ENCODE measurements at regions not wholly inside any gene's neighbourhood (a gene's known extent, or its start where the extent isn't known, plus 50 kb on each side); places are given as distances from the start of the nearest gene placed in this dataset.

DNA sequence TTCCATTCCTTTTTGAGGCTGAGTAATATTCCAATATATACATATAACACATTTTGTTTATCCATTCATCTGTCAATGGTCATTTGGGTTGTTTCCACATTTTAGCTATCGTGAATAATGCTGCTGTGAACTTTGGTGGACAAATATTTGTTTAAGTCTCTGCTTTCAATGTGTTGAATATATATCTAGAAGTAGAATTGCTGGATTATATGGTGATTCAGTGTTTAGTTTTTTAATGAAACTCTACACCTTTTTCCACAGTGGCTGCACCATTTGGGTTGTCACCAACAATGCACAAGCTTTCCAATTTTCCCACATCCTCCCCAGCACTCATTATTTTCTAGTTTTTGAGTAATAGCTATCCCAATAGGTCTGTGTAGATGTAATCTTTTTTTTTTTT, 69.5 kb downstream of the ACTBL2 start:
- ChIA-PET POLR2A (no interaction called here), CTCF (no interaction called here)
- TF ChIP-seq, protein P1, sequence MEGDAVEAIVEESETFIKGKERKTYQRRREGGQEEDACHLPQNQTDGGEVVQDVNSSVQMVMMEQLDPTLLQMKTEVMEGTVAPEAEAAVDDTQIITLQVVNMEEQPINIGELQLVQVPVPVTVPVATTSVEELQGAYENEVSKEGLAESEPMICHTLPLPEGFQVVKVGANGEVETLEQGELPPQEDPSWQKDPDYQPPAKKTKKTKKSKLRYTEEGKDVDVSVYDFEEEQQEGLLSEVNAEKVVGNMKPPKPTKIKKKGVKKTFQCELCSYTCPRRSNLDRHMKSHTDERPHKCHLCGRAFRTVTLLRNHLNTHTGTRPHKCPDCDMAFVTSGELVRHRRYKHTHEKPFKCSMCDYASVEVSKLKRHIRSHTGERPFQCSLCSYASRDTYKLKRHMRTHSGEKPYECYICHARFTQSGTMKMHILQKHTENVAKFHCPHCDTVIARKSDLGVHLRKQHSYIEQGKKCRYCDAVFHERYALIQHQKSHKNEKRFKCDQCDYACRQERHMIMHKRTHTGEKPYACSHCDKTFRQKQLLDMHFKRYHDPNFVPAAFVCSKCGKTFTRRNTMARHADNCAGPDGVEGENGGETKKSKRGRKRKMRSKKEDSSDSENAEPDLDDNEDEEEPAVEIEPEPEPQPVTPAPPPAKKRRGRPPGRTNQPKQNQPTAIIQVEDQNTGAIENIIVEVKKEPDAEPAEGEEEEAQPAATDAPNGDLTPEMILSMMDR (IDR thresholded peaks at IDR 0.05; ENCODE audit: insufficient read depth in 1 of 2, low read depth in 1 of 2, low read length in 1 of 2, severe bottlenecking in 1 of 2, unreplicated experiment in 1 of 2) = no peak
- H3K36me3 Mint-ChIP-seq (ENCODE audit: insufficient read depth, unreplicated experiment) = no peaks in the 10 kb centered on the region
- no peak for DNase-seq
- peaks cover 15% of the 10 kb centered on the region for H3K4me1 Mint-ChIP-seq (ENCODE audit: low read depth, unreplicated experiment)
- intact Hi-C loops (cut with micrococcal nuclease; ENCODE audit: unreplicated experiment) = no loop called here
- peaks cover 30% of the 10 kb centered on the region for H3K4me1 ChIP-seq
- H3K9me3 ChIP-seq = no peaks in the 10 kb centered on the region
- no peaks in the 10 kb centered on the region for H3K9me3 Mint-ChIP-seq (ENCODE audit: unreplicated experiment)
- no peaks in the 10 kb centered on the region for H3K27me3 Mint-ChIP-seq (ENCODE audit: insufficient read depth, unreplicated experiment)
- H3K27ac Mint-ChIP-seq (ENCODE audit: unreplicated experiment) = no peak overlapping the region
- no peaks in the 10 kb centered on the region for H3K36me3 ChIP-seq (ENCODE audit: control insufficient read depth, insufficient read depth, low read length)
- no peak overlapping the region for H3K4me3 Mint-ChIP-seq (ENCODE audit: unreplicated experiment)
- H3K27me3 ChIP-seq (replicated peaks; ENCODE audit: control insufficient read depth, insufficient read depth, low read length) = no peaks in the 10 kb centered on the region
- BruUV-seq (replicated peaks) = no TSS peak
- H3K4me3 ChIP-seq (ENCODE audit: low read depth, low read length) = no peak overlapping the region

DNA sequence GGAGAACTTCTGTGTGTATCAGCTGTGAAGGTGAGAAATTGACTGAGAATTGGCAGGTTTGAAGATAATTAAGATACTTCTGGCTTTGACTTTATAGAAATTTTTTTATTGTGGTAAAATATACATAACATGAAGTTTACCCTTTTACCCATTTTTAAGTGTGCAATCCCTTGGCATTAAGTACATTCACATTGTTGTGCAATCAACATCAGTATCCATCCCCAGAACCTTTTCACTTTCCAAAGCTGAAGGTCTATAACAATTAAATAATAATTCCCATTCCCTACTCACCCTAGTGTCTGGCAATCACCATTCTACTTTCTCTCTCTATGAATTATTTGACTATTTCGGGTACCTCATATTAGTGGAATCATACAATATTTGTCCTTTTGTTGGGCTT, 69.9 kb downstream of the ACTBL2 start:
- TF ChIP-seq, protein P1 (IDR thresholded peaks at IDR 0.05; ENCODE audit: insufficient read depth in 1 of 2, low read depth in 1 of 2, low read length in 1 of 2, severe bottlenecking in 1 of 2, unreplicated experiment in 1 of 2) = no peak
- no peak overlapping the region for H3K4me3 ChIP-seq (ENCODE audit: low read depth, low read length)
- H3K4me1 Mint-ChIP-seq (ENCODE audit: low read depth, unreplicated experiment) = peaks cover 15% of the 10 kb centered on the region
- POLR2A ChIA-PET = no interaction called here
- no TSS peak for BruUV-seq (replicated peaks)
- H3K27me3 Mint-ChIP-seq (ENCODE audit: insufficient read depth, unreplicated experiment) = no peaks in the 10 kb centered on the region
- no peaks in the 10 kb centered on the region for H3K9me3 Mint-ChIP-seq (ENCODE audit: unreplicated experiment)
- intact Hi-C loops (cut with micrococcal nuclease; ENCODE audit: unreplicated experiment) = no loop called here
- peaks cover 30% of the 10 kb centered on the region for H3K4me1 ChIP-seq
- H3K36me3 ChIP-seq (ENCODE audit: control insufficient read depth, insufficient read depth, low read length) = no peaks in the 10 kb centered on the region
- H3K4me3 Mint-ChIP-seq (ENCODE audit: unreplicated experiment) = no peak overlapping the region
- no peaks in the 10 kb centered on the region for H3K27me3 ChIP-seq (replicated peaks; ENCODE audit: control insufficient read depth, insufficient read depth, low read length)
- DNase-seq = no peak
- no peaks in the 10 kb centered on the region for H3K36me3 Mint-ChIP-seq (ENCODE audit: insufficient read depth, unreplicated experiment)
- H3K9me3 ChIP-seq = no peaks in the 10 kb centered on the region
- H3K27ac Mint-ChIP-seq (ENCODE audit: unreplicated experiment) = no peak overlapping the region
- CTCF ChIA-PET = no interaction called here

DNA sequence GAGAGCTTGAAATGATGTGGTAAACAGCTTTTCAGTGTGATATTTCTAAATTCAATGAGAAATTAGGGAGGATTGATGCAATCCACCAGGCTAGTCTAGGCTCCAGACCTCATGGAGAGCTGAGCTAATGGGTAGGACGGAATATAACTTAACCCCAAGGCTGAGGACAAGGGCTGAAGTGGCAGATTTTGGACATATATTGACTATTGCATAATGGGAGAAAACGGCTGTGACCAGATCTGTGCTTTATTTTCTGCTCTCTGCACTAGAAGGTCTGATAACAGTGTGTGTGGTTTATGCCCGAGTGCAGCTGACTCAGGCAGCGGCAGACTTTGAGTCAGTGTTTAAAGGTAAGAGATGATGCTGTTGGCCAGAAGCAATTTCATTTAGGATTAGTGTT, 70.6 kb downstream of the ACTBL2 start:
- Histone ChIP-seq H3K4me1 (peaks cover 26% of the 10 kb centered on the region), H3K27me3 (replicated peaks; ENCODE audit: control insufficient read depth, insufficient read depth, low read length) (no peaks in the 10 kb centered on the region), H3K9me3 (no peaks in the 10 kb centered on the region), H3K36me3 (ENCODE audit: control insufficient read depth, insufficient read depth, low read length) (no peaks in the 10 kb centered on the region), H3K4me3 (ENCODE audit: low read depth, low read length) (no peak overlapping the region)
- ChIA-PET CTCF (no interaction called here), POLR2A (no interaction called here)
- H3K36me3 Mint-ChIP-seq (ENCODE audit: insufficient read depth, unreplicated experiment) = no peaks in the 10 kb centered on the region
- no peak for DNase-seq
- no peaks in the 10 kb centered on the region for H3K9me3 Mint-ChIP-seq (ENCODE audit: unreplicated experiment)
- H3K4me1 Mint-ChIP-seq (ENCODE audit: low read depth, unreplicated experiment) = peaks cover 13% of the 10 kb centered on the region
- H3K4me3 Mint-ChIP-seq (ENCODE audit: unreplicated experiment) = no peak overlapping the region
- H3K27ac Mint-ChIP-seq (ENCODE audit: unreplicated experiment) = no peak overlapping the region
- TF ChIP-seq, protein P1 (IDR thresholded peaks at IDR 0.05; ENCODE audit: insufficient read depth in 1 of 2, low read depth in 1 of 2, low read length in 1 of 2, severe bottlenecking in 1 of 2, unreplicated experiment in 1 of 2) = no peak
- H3K27me3 Mint-ChIP-seq (ENCODE audit: insufficient read depth, unreplicated experiment) = no peaks in the 10 kb centered on the region
- no TSS peak for BruUV-seq (replicated peaks)
- intact Hi-C loops (cut with micrococcal nuclease; ENCODE audit: unreplicated experiment) = no loop called here

All from Caco-2 (cell line).